ENCODE measurements at regions not wholly inside any gene's neighbourhood (a gene's known extent, or its start where the extent isn't known, plus 50 kb on each side); places are given as distances from the start of the nearest gene placed in this dataset.

DNA sequence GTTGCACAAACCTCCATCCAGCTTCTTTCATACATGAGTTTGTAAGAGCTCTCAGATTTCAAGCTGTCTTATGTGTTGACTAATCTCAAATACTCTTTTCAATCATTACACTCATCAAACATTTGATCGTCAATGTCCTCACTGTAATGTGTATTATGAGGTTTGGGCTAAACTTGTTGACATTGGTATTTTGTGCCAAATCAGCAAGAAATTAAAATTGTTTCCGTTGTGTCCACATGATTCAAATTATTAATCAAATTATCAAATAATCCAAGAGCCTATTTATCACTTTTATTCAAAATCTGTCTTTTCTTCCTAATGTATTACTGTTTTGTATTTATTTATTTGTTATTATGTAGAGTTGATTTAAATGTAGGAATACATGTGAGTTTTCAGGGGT, 283.4 kb downstream of the GAS1 start:
- intact Hi-C loops (cut with DNase I; ENCODE audit: low total_unique reads): no loop called here

DNA sequence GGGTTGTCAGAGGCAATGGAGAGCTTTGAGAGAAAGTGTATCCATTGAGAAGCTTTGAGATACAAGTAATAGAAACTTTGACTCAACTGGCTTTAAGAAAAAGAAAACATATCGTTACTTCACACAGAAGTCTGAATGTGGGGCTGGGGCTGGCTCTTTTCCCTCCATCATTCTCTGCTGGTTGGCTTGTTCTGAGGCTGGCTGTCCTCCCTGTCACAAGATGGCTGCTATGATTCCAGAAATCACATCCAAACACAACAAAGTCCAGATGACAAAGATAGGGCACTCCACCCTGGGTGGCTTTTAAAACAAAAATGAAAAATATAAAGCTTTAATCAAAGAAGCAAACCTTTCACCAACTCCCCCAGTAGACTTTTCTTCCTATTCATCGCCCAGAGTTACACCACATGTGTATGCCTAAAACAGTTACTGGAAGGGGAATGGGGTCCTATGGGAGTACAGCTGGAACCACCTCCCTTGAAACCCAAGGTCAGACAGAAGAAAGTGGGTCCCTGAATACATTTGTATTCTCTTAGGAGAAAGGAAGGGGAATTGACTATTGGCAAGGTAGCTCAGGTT, 284.3 kb downstream of the GAS1 start:
- intact Hi-C loops (cut with DNase I; ENCODE audit: low total_unique reads): no loop called here
- no peak for DNase-seq (ENCODE audit: low spot score in 2 of 2)
- 61 to 66% methylated on average over 2 of the region's 2 CpGs for WGBS, 2 donors
- TF ChIP-seq, protein P1, sequence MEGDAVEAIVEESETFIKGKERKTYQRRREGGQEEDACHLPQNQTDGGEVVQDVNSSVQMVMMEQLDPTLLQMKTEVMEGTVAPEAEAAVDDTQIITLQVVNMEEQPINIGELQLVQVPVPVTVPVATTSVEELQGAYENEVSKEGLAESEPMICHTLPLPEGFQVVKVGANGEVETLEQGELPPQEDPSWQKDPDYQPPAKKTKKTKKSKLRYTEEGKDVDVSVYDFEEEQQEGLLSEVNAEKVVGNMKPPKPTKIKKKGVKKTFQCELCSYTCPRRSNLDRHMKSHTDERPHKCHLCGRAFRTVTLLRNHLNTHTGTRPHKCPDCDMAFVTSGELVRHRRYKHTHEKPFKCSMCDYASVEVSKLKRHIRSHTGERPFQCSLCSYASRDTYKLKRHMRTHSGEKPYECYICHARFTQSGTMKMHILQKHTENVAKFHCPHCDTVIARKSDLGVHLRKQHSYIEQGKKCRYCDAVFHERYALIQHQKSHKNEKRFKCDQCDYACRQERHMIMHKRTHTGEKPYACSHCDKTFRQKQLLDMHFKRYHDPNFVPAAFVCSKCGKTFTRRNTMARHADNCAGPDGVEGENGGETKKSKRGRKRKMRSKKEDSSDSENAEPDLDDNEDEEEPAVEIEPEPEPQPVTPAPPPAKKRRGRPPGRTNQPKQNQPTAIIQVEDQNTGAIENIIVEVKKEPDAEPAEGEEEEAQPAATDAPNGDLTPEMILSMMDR (IDR thresholded peaks at IDR 0.05): no peak
- TF ChIP-seq POLR2A (IDR thresholded peaks at IDR 0.05): no peak
- H3K4me3 ChIP-seq (ENCODE audit: low read depth, poor library complexity, severe bottlenecking): no peak overlapping the region

More for the DNA sequence above, 283.4 kb downstream of the GAS1 start:
- DNase-seq (ENCODE audit: low spot score in 2 of 2): no peak
- no peak for TF ChIP-seq POLR2A (IDR thresholded peaks at IDR 0.05)
- TF ChIP-seq, protein P1 (IDR thresholded peaks at IDR 0.05): no peak
- 80 to 84% methylated on average over 2 of the region's 2 CpGs for WGBS, 2 donors
- H3K4me3 ChIP-seq (ENCODE audit: low read depth, poor library complexity, severe bottlenecking): no peak overlapping the region

DNA sequence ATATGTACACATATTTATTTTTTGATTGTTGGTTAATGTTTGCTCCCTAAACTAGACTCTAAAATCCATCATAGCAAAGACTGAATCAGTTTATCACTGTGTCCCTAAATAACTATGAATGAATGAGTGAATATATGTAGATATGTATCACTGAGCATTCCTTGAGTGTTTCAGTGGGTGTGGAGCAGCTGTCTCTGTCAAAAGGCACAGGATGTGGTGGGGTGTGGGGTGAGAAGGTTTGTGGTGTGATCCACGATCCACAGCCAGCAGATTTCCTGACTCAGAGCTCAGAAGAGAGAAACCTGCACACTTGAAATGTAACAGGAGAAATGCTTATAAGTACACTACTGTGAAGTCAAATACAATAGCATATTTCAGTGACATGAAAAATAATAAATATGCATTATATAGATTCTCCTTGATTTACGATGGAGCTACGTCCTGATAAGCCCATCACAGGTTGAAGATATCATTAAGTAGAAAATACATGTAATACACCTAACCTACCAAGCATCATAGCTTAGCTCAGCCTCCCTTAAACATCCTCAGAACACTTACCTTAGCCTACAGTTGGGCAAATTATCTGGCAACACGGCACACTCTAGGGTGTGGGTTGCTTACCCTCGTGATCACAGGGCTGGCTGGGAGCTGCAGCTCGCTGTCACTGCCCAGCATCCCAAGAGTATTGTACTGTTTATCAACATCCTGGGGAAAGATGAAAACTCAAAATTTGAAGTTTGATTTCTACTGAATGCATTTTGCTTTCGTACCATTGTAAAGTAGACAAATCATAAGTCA, 287.0 kb downstream of the GAS1 start:
- intact Hi-C loops (cut with DNase I; ENCODE audit: low total_unique reads): no loop called here
- H3K4me3 ChIP-seq (ENCODE audit: low read depth, poor library complexity, severe bottlenecking): no peak overlapping the region
- TF ChIP-seq POLR2A (IDR thresholded peaks at IDR 0.05): no peak
- TF ChIP-seq, protein P1 (IDR thresholded peaks at IDR 0.05): no peak
- WGBS, 2 donors: 41 to 52% methylated on average over 7 of the region's 7 CpGs
- DNase-seq (ENCODE audit: low spot score in 2 of 2): no peak

DNA sequence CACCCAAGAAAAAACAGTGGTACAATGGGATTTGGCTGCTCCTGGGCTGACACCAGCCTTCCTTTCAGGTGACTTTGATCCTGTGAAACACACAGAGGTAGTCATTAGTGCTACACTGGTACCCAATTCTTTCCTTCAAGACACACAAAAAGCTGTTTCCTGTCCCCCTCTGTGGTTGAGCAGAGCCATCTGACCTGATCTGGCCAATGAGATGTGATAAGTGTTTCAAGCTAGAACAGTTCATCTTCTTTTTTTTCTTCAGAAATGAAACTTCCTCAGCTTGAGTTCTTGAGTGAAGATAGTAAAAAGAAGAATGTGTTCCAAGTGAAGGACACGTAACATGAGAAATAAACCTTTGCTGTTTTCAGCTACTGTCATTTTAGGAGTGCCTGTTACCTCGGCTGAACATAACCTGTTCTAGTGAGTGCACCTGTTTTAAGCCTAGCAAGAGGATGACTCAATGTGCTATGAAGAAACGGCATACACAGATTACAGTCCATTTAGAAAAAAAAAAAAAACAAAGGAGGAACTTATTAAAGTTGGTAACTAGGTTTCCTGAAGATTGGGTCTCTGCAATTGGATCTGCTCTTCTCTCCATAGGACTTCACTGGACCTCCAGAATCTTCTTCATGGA, 287.8 kb downstream of the GAS1 start:
- TF ChIP-seq, protein P1 (IDR thresholded peaks at IDR 0.05): no peak
- no peak for TF ChIP-seq POLR2A (IDR thresholded peaks at IDR 0.05)
- no peak overlapping the region for H3K4me3 ChIP-seq (ENCODE audit: low read depth, poor library complexity, severe bottlenecking)
- intact Hi-C loops (cut with DNase I; ENCODE audit: low total_unique reads): no loop called here
- DNase-seq (ENCODE audit: low spot score in 2 of 2): no peak
- WGBS, 2 donors: 59 to 72% methylated on average over 3 of the region's 3 CpGs

DNA sequence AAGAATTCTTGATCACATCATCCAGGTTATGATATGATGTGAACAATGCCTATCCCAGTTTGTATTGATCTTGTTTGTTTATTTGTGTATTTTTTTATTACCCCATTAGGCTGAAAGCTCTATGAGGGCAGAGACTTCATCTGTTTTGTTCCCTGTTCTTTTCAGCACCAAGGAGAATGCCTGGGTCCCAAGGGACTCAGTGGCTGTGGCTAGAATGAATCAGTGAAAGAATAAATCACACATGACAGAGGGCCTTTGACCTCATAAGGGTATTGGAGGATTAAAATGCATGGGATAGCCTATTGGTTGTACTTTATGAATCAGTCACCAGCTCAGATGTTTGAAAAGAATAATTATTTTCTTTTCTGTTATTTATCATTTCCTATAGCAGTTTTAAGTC, 292.2 kb downstream of the GAS1 start:
- H3K4me3 ChIP-seq (ENCODE audit: low read depth, poor library complexity, severe bottlenecking): no peak overlapping the region
- DNase-seq (ENCODE audit: low spot score in 2 of 2): no peak
- intact Hi-C loops (cut with DNase I; ENCODE audit: low total_unique reads): no loop called here
- TF ChIP-seq POLR2A (IDR thresholded peaks at IDR 0.05): no peak
- TF ChIP-seq, protein P1 (IDR thresholded peaks at IDR 0.05): no peak
